Large intestine (tissue), 3 donors: ENCODE measurements at regions not wholly inside any gene's neighbourhood (a gene's known extent, or its start where the extent isn't known, plus 50 kb on each side); places are given as distances from the start of the nearest gene placed in this dataset.

Experiments used
- DNase-seq, 2 donors: peaks; one replicate each; pipeline versions ENCODE4 v3.0.0 to v3.0.0-alpha.2; 2013
- H3K27ac ChIP-seq: one replicate; pipeline ENCODE4 v1.5.1; 2013; ENCODE audit warnings: low read length
- H3K27me3 ChIP-seq: 2 replicates; pipeline ENCODE4 v1.6.1; 2013; ENCODE audit warnings: low read length; ENCODE audit not compliant: control insufficient read depth, insufficient read depth
- H3K36me3 ChIP-seq: 2 replicates; pipeline ENCODE4 v1.6.1; 2013; ENCODE audit warnings: low read length; ENCODE audit not compliant: control insufficient read depth, insufficient read depth
- H3K4me1 ChIP-seq: one replicate; pipeline ENCODE4 v1.6.1; 2013; ENCODE audit warnings: low read length; ENCODE audit not compliant: control insufficient read depth, insufficient read depth
- H3K4me3 ChIP-seq: one replicate; pipeline ENCODE4 v1.5.1; 2013; ENCODE audit warnings: low read length
- H3K9me3 ChIP-seq: one replicate; pipeline ENCODE4 v1.6.1; 2013; ENCODE audit warnings: mild to moderate bottlenecking, low read depth, low read length, moderate library complexity; ENCODE audit not compliant: control insufficient read depth
- WGBS: methylation state at CpG from one replicate; pipeline ENCODE4 v1.1.5; 2013; ENCODE audit warnings: low lambda C conversion rate; ENCODE audit not compliant: insufficient coverage; 5-methylcytosine and 5-hydroxymethylcytosine counted together

GRCh38 chr9:106072421-106072820, 378.1 kb downstream of the TMEM38B start:
- no CpG with 5 or more reads among the region's 1 CpG for WGBS
- Histone ChIP-seq H3K36me3 (no peaks in the 10 kb centered on the region), H3K27ac (no peak overlapping the region), H3K4me1 (no peaks in the 10 kb centered on the region), H3K4me3 (no peak overlapping the region), H3K27me3 (no peaks in the 10 kb centered on the region), H3K9me3 (no peaks in the 10 kb centered on the region)
- no peak for DNase-seq

DNA sequence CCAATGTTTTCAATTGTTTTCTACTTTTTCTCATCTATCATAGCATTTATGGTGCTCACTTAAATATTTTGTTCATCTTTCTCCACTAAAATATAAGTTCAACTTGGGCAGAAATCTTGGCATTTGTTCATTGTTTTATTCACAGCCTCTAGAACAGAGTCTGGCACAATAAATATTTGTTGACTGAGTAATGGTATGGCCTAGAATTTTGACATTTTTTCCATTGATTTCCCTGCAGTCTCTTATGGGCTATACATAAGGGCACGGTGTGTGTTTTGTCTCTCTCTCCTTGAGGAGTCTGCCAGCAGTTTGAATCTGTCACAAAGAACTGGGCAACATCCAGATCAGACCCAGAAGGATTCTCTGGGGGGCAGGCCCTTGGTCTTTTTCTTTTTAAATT, 379.7 kb downstream of the TMEM38B start:
- no peaks in the 10 kb centered on the region for H3K4me1 ChIP-seq
- WGBS: no CpG with 5 or more reads among the region's 1 CpG
- no peaks in the 10 kb centered on the region for H3K36me3 ChIP-seq
- DNase-seq: no peak
- H3K4me3 ChIP-seq: no peak overlapping the region
- no peak overlapping the region for H3K27ac ChIP-seq
- H3K9me3 ChIP-seq: no peaks in the 10 kb centered on the region
- H3K27me3 ChIP-seq: no peaks in the 10 kb centered on the region

DNA sequence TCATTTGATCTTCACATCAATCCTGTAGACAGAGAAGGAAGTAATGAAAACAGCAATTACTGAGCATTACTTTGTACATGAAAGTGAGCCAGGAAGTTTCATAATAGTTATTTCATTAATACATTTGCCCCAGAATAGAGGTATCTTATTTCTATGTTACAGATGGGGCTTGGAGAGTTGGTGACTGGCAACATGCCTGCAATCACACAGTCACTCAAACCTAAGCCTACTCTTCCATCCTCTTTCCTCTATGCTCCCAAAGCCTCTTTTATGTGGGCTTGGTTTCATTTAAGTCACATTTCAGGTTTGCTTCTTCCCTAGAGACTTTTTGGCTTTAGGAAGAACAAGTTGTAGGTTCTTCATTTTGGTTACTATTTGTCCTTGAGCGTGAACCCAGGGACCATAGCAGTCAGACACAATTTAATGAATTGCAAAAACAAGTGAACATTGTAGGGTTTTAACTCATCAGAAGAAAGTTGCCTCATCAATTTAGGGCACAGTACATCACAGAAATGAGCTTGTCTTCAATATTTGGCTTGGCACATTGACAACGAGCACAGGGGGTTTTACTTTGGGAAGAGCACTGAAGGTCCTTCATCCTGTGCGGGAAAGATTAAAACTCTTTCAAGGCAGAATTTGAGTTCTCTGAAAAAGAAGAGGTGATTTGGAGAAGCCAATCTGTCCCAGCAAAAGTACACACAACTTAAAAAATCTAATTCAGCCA, 381.1 kb downstream of the TMEM38B start:
- no peak overlapping the region for H3K27ac ChIP-seq
- H3K4me1 ChIP-seq: no peaks in the 10 kb centered on the region
- no peaks in the 10 kb centered on the region for H3K36me3 ChIP-seq
- no peaks in the 10 kb centered on the region for H3K9me3 ChIP-seq
- DNase-seq: no peak
- H3K27me3 ChIP-seq: no peaks in the 10 kb centered on the region
- no peak overlapping the region for H3K4me3 ChIP-seq
- WGBS: no CpG with 5 or more reads among the region's 3 CpGs

GRCh38 chr9:106075960-106076327, 381.6 kb downstream of the TMEM38B start:
- no peaks in the 10 kb centered on the region for H3K4me1 ChIP-seq
- H3K36me3 ChIP-seq: no peaks in the 10 kb centered on the region
- no peak overlapping the region for H3K4me3 ChIP-seq
- H3K9me3 ChIP-seq: no peaks in the 10 kb centered on the region
- WGBS: no CpG with 5 or more reads among the region's 1 CpG
- no peaks in the 10 kb centered on the region for H3K27me3 ChIP-seq
- no peak for DNase-seq
- H3K27ac ChIP-seq: no peak overlapping the region

DNA sequence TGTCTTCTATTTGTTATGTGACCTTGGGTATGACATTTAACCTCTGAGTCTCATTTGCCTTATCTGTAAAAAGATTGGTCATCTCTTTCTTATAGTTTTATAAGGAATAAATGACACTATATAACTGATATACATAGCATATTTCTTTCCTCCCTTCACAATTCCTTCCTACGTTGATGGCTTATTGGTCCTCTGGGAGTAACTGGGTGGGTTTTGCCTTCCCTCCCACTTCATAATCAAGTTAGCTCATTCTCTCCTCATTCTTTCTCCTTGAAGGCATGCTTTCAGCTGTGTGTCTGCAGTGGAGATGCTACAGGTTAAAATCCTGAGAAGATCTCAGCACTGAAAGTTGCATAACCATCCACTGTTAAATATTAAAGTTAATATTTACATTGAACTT, 382.4 kb downstream of the TMEM38B start:
- WGBS: no CpG with 5 or more reads among the region's 1 CpG
- Histone ChIP-seq H3K36me3 (no peaks in the 10 kb centered on the region), H3K4me3 (no peak overlapping the region), H3K9me3 (no peaks in the 10 kb centered on the region), H3K27me3 (no peaks in the 10 kb centered on the region), H3K27ac (no peak overlapping the region), H3K4me1 (no peaks in the 10 kb centered on the region)
- no peak for DNase-seq

GRCh38 chr9:106077731-106078130, 383.4 kb downstream of the TMEM38B start:
- H3K4me3 ChIP-seq: no peak overlapping the region
- H3K27me3 ChIP-seq: no peaks in the 10 kb centered on the region
- no peak overlapping the region for H3K27ac ChIP-seq
- H3K36me3 ChIP-seq: no peaks in the 10 kb centered on the region
- H3K4me1 ChIP-seq: no peaks in the 10 kb centered on the region
- no CpG with 5 or more reads among the region's 2 CpGs for WGBS
- DNase-seq: no peak
- no peaks in the 10 kb centered on the region for H3K9me3 ChIP-seq

DNA sequence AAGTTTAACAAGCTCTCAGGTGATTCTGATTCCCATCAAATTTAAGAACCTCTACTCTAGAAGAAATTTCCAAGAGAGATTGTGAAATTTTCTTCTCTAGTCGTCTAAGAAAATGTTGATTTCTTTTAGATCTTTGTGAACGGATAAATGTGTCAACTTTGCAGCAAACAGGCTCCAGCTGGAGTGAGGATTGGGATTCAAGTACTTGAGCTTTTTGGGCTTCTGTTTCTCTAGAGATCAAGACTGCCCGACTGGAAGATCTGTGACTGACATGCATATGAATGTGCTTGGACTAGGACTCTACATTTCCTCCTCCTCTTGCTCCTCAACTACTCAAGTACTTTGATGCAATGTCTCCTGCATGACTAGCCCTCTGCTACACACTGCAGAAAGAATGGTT, 388.3 kb downstream of the TMEM38B start:
- Histone ChIP-seq H3K27ac (no peak overlapping the region), H3K4me3 (no peak overlapping the region), H3K9me3 (no peaks in the 10 kb centered on the region), H3K36me3 (no peaks in the 10 kb centered on the region), H3K27me3 (no peaks in the 10 kb centered on the region), H3K4me1 (no peaks in the 10 kb centered on the region)
- no CpG with 5 or more reads among the region's 3 CpGs for WGBS
- DNase-seq: no peak

DNA sequence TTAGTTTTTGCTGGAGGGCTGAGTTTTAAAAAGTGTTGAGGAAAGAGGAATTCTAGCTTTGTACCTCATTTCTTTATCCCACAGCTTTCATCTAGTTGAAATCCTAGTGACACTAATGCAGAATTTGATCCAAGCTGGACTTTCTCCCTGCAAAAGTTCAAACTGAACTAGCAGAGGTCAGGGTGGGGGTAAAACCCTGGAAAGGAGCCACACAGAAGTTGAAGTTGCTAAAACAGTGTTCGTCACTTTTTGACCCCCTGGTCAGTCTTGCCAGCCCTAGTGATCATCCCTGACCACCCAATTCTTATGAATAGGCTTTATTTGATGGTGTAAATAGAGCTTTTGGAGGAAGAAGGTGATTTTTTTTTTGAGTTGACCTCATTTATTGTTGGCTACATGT, 390.4 kb downstream of the TMEM38B start:
- H3K27me3 ChIP-seq: no peaks in the 10 kb centered on the region
- no peak overlapping the region for H3K27ac ChIP-seq
- no peak for DNase-seq
- H3K4me3 ChIP-seq: no peak overlapping the region
- no peaks in the 10 kb centered on the region for H3K4me1 ChIP-seq
- WGBS: no CpG with 5 or more reads among the region's 1 CpG
- no peaks in the 10 kb centered on the region for H3K9me3 ChIP-seq
- no peaks in the 10 kb centered on the region for H3K36me3 ChIP-seq

- Histone ChIP-seq H3K9me3 (no peaks in the 10 kb centered on the region), H3K4me3 (no peak overlapping the region), H3K36me3 (no peaks in the 10 kb centered on the region), H3K27me3 (no peaks in the 10 kb centered on the region), H3K27ac (no peak overlapping the region), H3K4me1 (no peaks in the 10 kb centered on the region)
- no peak for DNase-seq
Observed at GRCh38 chr9:106085479-106085878, 391.1 kb downstream of the TMEM38B start.

DNA sequence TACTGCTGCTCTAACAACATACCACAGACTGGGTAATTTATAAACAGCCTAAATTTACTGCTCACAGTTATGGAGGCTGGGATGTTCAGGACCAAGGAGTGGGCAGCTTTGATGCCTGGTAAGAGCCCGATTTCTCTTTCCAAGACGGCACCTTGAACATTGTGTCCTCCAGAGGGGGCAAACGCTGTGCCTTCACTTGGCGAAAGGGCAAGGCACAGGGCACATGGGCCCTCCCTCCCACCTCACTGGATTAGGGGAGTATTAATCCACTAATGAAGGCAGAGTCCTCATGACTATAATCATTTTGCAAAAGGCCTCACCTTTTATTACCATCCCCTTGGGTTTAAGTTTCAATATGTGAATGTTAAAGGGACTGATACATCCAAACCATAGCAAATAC, 397.7 kb downstream of the TMEM38B start:
- Histone ChIP-seq H3K27ac (no peak overlapping the region), H3K27me3 (no peaks in the 10 kb centered on the region), H3K36me3 (no peaks in the 10 kb centered on the region), H3K9me3 (no peaks in the 10 kb centered on the region), H3K4me1 (no peaks in the 10 kb centered on the region), H3K4me3 (no peak overlapping the region)
- DNase-seq: no peak
- no CpG with 5 or more reads among the region's 4 CpGs for WGBS

GRCh38 chr9:106102821-106103220, 408.5 kb downstream of the TMEM38B start:
- WGBS: 100% methylated on average over 1 of the region's 2 CpGs
- DNase-seq: no peak
- Histone ChIP-seq H3K27ac (no peak overlapping the region), H3K4me3 (no peak overlapping the region), H3K4me1 (no peaks in the 10 kb centered on the region), H3K9me3 (no peaks in the 10 kb centered on the region), H3K36me3 (no peaks in the 10 kb centered on the region), H3K27me3 (no peaks in the 10 kb centered on the region)
